Cerebellar nuclear complex (tissue), 1 donor: ENCODE measurements at regions not wholly inside any gene's neighbourhood (a gene's known extent, or its start where the extent isn't known, plus 50 kb on each side); places are given as distances from the start of the nearest gene placed in this dataset.

Experiments
- DNase-seq, 2 experiments: peaks; one replicate each; lab custom pipeline; 2025; lab: John Stamatoyannopoulos, UW

- DNase-seq: no peak
Measured at GRCh38 chr18:78650926-78651325, 328.7 kb upstream of the SALL3 start.

DNA sequence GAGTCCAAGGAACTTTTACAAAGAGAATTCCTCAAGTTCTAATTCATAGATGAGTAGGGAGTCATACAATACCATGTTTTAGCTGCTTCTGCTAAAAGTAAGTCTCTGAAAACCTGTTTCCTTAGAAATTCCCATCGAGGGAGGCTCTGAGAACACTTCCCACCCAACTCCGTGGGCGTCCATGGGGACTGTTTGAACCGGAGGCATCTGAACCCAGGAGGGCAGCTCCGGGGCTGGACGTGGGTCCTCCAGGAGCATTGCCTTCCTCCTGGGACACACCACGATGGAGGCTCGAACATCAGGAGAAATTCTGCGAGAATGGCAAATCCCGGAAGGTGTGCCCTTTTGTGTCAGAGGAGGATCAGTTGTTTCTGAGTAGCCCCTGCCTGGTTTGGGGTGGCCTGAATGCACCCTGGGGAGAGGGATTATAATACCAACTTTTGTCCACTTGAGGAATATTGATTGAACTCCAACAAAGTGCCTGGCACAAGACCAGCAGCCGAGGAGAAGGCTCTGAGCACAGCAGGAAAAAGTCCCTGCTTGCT lies 327.5 kb upstream of the SALL3 start:
- no peak for DNase-seq

- DNase-seq: no peak
Measured at GRCh38 chr18:78655921-78656320, 323.7 kb upstream of the SALL3 start.

DNA sequence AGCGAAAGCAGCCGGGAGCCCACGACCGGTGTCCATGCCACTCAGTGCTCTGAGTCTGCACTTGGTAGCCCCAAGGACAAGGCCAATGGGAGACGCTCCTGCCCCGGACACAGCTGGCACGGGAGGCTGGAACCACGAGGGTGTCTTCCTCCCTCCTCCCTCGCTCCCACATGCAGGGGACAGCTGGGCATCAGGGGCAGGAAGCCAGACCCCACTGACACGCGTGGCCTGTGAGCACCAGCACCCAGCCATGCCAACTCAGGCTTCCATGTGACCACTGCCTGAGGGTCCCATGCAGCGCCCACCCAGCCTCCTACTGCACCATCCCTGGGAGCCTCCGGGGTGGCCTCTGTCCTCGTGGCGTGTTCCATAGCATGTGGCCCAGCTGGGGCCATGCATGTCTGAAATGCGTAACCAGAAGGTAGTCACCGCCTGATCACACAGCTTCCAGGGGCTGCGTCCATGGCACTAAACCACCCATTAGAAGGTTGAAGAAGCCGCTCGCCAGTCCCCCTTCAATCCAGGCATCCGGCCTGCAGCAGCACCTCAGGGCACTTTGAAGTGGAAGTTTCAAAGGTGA lies 323.2 kb upstream of the SALL3 start:
- no peak for DNase-seq

DNA sequence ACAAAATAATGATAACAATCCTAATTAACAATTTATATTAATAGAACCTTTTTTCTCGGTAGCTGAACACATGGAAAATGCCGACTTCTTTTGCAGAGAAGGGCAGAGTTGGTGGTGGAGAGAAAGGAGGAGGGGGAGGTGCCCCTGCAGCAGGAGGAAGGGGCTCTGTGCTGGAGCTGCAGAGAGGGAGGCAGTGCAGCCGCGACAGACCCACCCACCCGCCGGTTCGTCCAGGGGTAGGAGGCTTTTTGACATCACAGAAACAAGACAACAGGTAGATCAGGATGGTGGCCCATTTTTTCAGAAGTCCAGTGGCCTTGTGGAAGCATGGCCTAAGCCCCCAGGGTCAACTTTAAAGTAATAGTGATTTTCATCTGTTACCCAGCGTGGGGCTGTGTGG lies 321.1 kb upstream of the SALL3 start:
- no peak for DNase-seq

DNA sequence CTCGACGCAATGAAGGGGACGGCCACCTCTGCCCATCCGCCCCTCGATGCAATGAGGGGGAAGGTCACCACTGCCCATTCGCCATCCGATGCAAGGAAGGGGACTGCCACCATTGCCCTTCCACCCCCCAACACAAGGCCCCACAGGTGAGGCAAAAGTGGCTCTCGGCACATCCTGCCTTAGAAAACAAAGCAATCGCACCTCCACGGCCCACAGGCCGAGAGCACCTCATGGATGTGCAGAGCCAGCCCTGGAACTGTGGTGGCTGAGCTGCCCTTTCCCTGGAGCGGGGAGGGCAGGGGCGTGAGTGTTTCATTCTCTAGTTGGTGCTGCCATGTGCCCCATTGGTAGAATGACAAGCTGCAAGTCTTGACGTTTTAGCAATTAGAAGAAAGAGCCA lies 320.6 kb upstream of the SALL3 start:
- no peak for DNase-seq

GRCh38 chr18:78659748-78660147 lies 319.9 kb upstream of the SALL3 start:
- no peak for DNase-seq

GRCh38 chr18:78660311-78660710 lies 319.3 kb upstream of the SALL3 start:
- DNase-seq: no peak

DNA sequence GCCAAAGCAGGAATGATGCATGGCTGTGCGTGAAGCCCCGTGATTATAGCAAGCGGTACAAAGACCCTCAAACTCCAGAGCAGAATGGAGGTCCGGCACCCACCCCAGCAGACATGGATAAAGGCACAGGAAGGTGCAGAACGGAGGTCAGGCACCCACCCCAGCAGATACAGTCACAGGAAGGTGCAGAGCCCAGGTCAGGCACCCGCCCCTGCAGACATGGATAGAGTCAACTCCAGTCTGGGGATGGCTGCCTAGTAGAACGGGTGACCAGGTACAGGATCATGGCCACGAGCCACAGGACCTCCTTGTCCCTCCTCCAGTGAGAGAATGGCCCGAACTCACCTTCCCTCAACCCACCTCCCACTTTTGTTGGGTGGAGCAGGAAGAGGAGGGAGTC lies 318.3 kb upstream of the SALL3 start:
- DNase-seq: no peak

DNA sequence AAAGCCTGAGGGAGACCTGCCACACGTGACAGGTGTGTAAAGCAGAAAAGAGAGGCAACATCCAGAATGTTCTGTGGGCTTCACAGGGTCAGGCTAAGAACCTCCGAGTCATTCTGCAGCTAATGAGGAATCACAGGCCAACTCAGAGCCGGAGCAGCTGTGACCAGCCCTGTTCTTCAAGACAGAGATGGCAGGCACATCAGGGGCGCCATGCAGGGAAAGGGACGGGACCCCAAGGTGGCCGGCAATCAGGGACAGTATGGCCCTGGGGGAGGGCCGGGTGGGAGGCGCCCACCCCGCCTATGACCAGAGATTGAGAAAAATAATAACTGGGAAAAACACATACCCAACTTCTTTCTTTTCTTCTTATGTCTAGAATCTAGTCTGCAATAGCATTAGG lies 316.7 kb upstream of the SALL3 start:
- DNase-seq: no peak

DNA sequence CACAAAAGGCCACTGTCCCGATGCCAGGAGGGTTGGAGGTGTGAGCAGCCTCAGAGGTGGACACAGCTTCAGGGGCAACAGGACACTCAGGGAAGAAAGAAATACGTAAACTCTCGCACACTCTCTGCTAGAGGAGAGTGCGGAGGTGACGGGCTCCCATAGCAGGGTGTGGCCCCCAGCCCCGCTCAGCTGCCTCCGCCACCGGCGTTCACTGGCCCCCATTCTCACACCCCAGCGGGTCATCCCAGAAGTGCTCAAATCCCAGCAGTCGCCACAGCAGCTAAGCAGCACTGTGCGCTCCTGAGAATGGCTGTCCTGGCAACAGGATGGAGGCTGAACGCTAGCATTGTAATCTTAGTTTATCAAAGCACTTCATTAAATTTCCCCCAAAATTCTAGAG lies 315.6 kb upstream of the SALL3 start:
- DNase-seq: no peak

DNA sequence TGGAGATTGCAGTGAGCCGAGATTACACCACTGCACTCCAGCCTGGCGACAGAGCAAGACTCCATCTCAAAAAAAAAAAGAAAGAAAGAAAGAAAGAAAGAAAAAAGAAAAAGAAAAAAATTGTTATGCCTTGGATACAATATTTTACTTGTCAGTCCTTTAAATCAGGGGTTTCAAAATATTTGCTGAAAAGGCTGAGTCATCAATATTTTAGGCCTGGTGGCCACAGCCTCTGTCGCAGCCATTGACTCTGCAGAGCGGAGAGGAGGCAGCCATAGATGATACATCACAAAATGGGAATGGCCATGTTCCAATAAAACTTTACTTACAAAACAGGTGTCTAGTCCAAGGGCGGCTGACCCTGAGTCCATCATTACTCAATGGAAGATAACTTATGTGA lies 314.8 kb upstream of the SALL3 start:
- DNase-seq: no peak

GRCh38 chr18:78665644-78666043 lies 314.0 kb upstream of the SALL3 start:
- no peak for DNase-seq

- DNase-seq: no peak
Measured at GRCh38 chr18:78666666-78667335, 312.8 kb upstream of the SALL3 start.

GRCh38 chr18:78670778-78671391 lies 308.7 kb upstream of the SALL3 start:
- DNase-seq: no peak

DNA sequence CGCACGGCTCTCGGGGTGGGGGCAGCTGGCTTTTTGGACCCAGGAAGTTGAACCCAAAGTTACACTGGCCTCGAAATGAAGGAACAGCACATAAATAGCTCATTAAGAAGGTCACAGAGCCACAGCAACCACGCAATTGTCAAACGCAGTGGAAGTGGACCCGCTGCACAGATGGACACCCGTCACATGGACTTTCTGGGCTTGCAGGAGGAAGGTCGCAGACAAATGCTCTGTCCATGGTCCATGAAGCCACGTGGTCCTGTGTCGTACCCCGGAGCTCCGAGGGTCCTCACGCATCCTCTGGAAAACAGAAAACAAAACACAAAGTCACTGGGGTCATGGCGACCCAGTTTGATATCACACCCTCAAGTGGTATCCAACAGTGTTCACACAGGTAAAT lies 308.1 kb upstream of the SALL3 start:
- DNase-seq: no peak

DNA sequence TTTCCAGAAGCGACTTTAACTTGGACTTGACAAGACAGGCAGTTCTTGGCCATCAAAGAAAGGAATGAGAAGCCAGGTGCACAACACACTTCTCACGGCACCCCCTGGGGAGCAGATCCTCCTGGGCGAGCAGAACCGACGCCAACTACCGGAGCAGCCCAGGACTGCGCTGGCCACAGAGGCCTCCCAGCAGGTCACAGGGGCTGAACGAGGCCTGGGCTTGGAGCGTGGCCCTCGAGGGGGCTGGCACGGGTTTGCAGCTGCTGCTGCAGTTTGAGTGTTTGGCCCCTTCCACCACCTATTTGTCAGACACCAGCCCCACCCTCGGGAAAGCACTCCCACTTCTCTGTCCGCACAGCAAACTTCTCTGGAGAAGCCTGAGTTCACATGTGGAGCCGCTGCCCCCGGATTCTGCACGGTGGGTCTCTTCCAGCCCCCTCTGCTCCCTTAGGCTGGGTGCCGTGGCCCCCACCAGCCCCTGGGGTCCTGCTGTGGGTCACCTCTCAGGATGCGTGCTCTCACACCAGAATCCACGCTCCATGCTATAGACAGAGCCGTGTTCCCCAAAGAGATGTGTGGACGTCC lies 306.7 kb upstream of the SALL3 start:
- no peak for DNase-seq

DNA sequence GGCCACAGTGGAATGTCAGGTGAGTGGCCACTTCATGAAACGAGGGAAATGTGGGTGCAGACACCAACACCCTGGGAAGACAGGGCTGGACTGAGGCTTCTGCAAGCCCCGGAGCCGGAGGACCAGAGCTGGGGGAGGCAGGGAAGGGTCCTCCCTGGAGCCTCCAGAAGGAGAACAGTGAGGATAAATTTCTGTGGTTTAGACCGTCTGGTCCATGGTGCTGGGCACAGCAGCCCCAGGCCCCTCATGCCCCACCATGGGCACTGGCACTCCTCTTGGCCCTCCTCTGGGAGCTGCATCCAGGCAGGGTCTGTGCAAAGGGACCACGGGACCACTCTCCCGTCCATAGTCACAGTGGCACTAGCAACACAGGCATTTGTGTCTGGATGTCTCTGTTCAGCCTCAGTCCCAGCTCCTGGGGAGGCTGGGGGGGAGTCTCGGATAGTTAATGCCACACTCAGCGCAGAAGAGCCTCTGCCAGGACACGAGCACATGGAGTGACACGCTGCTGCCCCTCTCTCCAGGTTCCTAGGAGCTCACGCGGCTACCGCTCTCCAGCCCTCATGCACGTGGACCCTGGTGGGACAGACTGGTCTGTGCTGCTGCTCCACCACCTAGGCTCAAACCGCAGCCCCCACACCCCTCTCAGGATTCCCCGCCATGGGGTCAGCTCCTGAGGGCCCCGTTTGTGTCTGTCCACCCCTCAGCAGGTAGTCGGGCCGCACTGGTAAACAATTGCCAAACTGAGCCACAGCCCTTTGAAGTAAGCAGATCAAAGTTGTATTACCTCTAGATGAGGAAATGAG lies 305.9 kb upstream of the SALL3 start:
- DNase-seq: no peak

GRCh38 chr18:78675231-78675630 lies 304.4 kb upstream of the SALL3 start:
- DNase-seq: no peak

- no peak for DNase-seq
Measured at GRCh38 chr18:78676622-78677482, 302.8 kb upstream of the SALL3 start.
